ENCODE measurements at regions not wholly inside any gene's neighbourhood (a gene's known extent, or its start where the extent isn't known, plus 50 kb on each side); places are given as distances from the start of the nearest gene placed in this dataset.
"Not testable (repeated sequence)": the region's sequence is repeated elsewhere in the genome, so short reads cannot be mapped to it uniquely, and the experiment has no call there.

DNA sequence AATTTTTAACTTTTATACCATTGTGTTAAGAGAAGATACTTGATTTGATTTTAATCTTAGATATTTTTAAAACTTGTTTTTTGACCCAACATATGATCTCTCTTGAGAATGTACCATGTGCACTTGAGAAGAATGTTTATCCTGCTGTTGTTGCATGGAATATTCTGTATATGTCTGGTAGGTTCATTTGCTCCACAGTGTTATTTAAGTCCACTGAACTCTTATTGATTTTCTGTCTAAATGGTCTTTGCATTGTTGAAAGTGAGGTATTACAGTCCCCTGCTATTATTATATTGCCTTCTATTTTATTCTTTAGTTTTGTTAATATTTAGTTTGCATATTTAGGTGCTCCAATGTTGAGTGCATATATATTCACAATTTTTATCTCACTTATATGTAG, 397.3 kb upstream of the CCDC179 start:
- no peak for DNase-seq

DNA sequence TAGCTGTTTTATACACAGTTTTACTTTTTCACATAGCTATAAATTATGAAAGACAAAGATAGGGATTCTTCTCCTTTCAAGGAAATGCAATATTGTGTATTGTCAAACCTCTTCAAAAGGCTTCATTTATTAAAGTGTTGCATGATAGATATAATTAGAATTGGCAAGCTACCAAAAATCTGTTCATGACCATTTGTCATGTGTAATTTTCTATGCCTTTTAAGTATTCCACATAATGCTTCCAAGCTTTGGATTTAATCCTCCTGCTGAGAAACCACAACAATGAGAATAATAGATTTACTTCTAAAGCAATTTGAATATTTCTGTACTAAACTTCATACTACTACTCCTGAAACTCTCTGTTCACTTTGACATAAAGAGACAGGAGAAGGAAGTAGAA, 403.2 kb upstream of the CCDC179 start:
- DNase-seq, result no peak

GRCh38 chr11:23272095-23272494, 411.8 kb upstream of the CCDC179 start:
- no peak for DNase-seq

GRCh38 chr11:23278121-23278520, 417.8 kb upstream of the CCDC179 start:
- DNase-seq, result peak; percentile 19

GRCh38 chr11:23280088-23280487, 419.8 kb upstream of the CCDC179 start:
- DNase-seq, result peak; percentile 43

DNA sequence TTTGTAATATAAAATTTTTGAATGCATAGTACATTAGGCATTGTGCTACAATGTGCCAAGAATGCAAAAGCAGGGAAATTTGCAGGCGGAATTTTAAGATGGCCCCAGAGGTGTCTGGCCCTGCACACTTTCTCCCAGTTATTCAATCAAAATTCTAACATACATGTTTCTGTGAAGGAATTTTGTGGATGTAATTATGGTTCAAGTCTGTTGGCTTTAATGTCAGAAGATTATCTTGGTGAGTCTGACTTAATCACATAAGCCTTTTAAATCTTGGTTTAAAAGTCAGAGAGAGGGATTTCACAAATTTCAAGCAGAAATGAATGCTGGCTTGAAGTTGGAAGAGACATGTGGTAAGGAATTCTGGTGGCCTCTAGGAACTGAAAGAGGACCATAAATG, 423.4 kb upstream of the CCDC179 start:
- no peak for DNase-seq

DNA sequence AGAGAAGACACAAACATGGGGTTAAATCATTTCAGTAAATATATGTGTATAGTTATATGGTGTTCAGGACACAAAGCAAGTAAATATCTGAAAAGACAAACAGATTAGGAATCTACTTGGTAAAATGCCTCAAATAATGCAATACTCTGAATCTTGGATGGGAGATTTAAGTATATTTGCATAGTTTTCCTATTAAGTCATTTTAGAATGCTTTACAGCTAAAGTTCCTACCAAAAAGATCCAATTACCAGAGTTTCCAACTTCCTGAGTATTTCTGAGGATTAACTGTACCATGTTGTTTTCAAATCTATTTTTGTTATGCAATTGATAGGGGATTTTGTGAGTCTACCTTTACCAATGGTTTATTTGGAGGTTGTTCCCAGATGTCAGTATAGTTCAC, 424.4 kb upstream of the CCDC179 start:
- peak; percentile 53 for DNase-seq

- DNase-seq, result peak; percentile 77
Observed at GRCh38 chr11:23288003-23288783, 427.9 kb upstream of the CCDC179 start.

- DNase-seq, result no peak
Observed at GRCh38 chr11:23295241-23295640, 435.0 kb upstream of the CCDC179 start.

DNA sequence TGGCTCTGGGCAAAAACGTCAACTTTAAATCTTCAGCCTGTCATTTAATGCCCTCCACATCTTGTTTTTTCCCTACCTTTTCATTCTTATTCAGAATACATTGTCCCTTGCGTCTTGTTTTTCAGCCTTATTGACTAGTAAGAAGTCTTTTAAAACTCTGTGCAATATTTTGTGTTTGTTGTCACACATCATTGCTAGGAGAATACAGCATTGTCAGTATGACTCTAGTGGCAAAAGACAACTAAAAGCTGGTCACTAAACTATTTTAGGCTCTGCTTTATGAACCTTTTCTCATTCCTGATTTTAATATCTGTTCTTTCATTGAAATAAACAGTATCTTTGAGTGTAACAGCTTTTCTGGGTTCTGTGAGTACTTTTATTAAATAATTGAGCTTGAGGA, 447.8 kb upstream of the CCDC179 start:
- no peak for DNase-seq

DNA sequence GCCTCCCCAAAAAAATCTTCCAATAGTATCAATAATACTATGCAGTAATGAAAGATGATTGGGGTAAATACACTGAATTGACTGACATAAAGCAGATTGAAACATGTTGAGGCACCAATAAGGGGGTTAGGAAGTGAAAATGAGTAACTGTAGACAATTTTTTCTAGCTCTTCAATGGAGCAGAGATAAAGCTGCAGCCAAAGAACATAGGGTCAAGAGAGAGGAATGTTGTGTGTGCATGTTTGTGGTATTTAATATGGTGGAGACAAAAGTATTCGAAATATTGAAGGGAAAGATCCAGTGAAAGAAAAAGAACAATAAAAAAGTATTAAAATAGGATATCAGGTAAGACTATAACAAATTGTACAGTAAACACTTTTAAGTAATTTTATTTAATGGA, 450.0 kb upstream of the CCDC179 start:
- DNase-seq, result peak; percentile 77

DNA sequence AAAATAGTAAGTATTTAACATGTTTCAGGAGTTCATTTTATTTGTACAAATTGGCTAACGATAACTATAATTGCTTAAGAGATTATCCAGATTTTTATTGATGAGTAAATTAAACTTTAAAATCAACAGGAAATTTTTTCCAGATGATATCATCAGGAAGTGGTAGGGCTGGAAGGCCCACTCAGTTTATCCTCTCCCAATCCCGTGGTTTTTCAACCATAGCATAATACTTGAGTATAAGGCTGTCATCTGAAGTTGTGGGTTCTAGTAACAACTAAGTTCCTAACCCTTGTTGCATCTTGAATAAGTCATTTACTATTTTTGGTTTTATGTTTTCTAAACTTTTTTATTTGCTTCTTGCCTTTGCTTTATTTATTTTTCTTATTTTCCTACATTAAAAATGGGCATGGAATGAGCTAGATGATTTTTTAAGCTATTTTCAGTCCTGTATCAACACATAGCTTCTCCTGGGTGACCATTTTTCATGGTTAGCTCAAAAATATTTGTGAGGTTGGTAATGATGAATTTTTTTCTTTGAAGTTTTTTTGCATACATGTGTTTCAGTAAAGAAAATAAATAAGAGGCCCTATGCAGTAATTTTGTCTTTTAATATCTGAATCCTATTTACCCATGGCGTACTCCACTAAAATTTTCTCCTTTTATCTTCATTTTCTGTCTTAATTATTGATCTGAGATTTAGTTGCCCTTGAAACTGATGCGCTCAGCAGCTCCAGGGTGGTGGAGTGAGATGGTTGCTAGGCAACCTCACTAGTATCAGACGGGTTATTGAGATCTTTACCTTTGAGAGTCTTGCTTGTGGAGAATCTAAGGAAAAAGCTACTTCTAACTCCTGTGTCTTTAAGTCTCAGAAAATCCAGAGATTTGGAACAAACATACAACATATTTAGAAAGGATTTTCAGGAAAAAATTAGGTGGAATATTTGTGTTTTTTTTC, 452.0 kb upstream of the CCDC179 start:
- peak; percentile 69 for DNase-seq

DNA sequence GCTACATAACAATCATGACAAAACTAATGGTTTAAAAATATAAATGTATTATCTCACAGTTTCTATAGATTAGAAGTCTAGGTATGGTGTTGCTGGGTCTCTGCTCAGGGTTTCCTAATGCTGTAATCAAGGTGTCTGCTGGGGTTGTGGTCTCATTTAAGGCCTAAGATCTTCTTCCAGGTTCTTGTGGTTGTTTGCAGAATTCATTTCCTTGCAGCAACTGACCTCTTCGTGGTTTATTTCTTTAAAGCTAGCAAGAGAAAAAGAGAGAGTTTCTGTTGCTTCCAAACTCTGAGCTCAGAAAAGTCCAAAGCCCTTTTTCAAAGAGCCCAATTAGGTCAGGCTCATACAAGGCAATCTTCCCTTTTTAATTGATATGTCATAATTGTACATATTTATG, 452.7 kb upstream of the CCDC179 start:
- no peak for DNase-seq

GRCh38 chr11:23314162-23314561, 453.9 kb upstream of the CCDC179 start:
- DNase-seq, result no peak

- DNase-seq, result no peak
Observed at GRCh38 chr11:23315286-23315685, 455.0 kb upstream of the CCDC179 start.

GRCh38 chr11:23317816-23318215, 457.5 kb upstream of the CCDC179 start:
- DNase-seq, result no peak

- DNase-seq, result no peak
Observed at GRCh38 chr11:23318670-23319069, 458.4 kb upstream of the CCDC179 start.

DNA sequence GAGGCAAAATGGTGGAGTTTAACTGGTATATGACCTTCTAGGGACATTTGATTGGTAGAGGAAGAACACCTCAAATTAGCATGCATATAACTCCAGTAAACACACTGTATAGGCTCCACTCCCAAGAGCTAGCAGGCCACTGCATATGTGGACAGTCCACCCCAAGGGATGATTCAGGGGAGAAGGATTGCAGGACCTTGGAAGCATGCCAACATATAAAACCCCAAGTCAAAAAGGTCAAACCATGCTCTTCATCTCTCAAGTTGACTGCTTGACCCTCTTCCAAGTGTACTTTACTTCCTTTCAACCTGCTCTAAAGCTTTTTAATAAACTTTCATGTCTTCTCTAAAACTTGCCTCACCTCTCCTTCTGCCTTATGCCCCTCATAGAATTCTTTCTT, 459.9 kb upstream of the CCDC179 start:
- DNase-seq, result no peak

DNA sequence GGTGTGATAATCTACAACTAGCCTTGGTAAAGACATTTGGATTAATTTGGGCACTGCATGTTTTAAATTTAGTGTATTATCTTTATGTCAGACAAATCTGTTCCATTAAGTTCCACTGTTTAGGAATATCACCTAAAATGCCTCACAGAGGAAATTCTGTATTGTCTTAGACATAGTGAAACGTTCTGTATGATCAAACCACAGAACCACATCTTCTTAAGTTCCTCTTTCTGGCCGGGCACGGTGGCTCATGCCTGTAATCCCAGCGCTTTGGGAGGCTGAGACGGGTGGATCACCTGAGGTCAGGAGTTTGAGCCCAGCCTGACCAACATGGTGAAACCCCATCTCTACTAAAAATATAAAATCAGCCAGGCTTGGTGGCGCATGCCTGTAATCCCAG, 475.3 kb upstream of the CCDC179 start:
- not testable (repeated sequence) for DNase-seq

DNA sequence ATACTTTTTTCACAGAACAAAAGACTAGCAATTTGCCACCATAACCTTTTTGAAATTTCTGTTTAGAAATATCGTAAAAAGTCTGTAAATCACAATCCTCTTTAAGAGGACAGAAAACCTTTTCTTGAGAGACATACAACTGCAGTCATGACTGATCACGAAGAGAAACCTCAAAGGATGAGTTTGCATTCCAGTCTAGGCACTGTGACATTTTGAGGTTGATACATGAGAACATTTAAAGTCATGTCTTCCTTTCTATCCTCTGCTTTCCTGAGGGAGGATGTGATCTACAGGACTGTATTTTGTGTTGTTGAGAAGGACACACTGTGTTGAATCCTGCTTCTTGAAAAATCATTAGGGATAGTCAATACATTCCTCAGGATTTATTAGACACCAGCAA, 476.7 kb upstream of the CCDC179 start:
- peak; percentile 20 for DNase-seq

- DNase-seq, result no peak
Observed at GRCh38 chr11:23353611-23354010, 493.3 kb upstream of the CCDC179 start.

- peak; percentile 87 for DNase-seq
Observed at GRCh38 chr11:23359297-23359696, 499.0 kb upstream of the CCDC179 start.

GRCh38 chr11:23364076-23364475, 503.8 kb upstream of the CCDC179 start:
- no peak for DNase-seq
